HL-60/S4 (cell line): ENCODE measurements at regions not wholly inside any gene's neighbourhood (a gene's known extent, or its start where the extent isn't known, plus 50 kb on each side); places are given as distances from the start of the nearest gene placed in this dataset.
"Not testable (repeated sequence)": the region's sequence is repeated elsewhere in the genome, so short reads cannot be mapped to it uniquely, and the experiment has no call there.

ENCODE experiments used
- in situ Hi-C: fragments of 300-500 bp; cut with MboI; formaldehyde crosslinking; loops from 2 replicates; pipeline ENCODE4 v1.14.3; 2022; ENCODE audit warnings: low sequenced_read_pairs

DNA sequence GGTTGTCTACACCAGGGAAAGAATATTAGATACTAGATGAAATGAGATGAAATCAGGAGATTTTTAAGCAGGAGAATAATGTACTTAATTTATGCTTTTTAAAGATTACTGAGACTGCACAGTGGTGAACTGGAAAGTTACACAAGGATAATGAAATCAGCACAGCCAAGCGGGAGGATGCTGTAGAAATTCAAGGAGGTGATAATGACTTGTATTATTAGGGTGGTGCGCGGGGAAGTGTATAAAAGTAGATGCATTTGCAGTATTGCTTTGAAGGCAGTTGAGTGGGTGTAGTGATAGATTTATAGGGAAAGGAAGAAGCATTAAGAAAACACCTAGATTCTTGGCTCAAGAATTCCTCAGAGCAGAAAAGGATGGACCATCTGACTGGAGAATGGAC lies 359.5 kb upstream of the SPHKAP start:
- in situ Hi-C loops = no loop called here

DNA sequence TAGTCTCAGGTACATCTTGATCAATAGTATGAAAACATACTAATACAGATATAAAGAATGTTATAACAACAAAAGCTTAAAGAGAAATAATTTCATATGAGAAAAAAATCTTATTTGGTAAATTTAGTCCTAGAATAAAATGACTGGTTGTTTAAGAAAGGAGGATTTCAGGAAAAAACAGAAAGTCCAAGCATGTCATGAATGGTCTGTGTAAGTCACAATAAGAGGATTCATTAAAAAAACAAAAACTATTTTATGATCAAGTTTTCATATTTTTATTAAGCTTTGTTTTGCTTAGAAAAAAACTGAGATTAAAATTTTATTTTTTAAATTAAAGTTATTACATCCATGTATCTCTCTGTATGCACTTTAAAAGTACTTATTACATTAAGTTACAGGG lies 353.9 kb upstream of the SPHKAP start:
- in situ Hi-C loops = no loop called here

DNA sequence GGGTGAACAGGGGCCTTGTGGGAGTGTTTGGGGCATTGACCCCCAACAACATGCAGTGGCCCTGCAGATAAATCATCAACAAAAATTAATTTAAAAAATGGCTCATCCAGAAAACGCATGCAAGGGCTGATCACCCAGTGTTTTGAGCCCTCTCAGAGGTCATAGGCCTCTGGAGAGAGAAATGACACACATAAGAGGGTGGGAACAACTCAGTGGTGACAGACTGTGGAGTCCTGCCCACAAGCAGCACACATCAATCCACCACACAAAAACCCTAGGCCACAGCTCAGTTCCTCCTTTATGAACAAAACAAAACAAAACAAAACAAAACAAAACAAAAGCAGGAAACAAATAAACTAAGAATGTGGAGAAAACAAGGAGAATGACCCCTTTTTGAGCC lies 351.7 kb upstream of the SPHKAP start:
- in situ Hi-C loops = no loop called here

DNA sequence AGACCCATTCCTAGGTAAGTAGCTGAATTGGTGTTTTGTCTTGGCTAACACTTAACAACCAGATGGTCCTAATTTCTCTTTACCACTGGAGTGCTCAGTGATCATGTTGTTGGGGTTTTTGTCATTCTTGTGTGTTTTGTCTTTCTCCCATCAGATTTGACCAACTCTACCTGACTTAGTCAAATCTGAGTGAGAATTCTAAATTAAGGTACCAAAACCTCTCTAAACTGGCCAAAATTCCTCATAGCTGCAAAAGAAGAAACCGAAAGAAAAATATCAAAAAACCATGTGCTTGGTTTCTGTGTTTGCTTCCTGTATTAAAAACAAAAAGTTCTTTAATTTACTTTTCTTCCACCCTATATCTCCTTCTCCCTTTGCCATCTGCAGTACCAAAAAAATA lies 350.7 kb upstream of the SPHKAP start:
- in situ Hi-C loops = no loop called here

DNA sequence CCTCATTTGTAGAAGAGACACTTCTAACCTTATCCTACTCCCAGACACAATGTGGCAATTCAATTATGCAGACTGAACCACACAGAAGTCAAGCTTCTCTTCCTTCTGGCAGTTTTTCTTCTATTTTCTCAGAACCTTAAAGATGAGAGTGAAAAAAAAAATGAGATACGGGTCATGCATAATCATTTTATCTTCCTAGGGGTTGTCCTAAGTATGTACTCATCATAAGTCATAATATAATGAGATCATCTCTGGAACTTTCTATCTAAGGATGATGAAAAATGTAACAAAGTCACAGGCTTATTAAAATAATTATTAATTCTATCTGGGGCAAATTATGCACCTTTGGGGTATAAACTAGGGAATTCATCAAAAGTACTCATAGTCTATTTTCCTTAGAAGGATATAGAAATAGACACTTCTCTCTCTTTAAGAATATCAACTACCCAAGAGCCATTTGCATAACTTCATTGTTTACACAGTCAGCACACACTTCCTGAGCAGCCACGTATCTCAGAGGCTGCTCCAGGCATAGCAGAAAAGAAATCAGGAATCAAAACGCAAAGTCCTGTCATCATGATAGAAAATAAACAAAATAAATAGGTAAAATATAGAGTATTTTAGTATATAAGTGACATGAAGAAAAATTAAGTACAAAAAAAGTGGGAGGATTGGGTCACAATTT lies 345.9 kb upstream of the SPHKAP start:
- in situ Hi-C loops = no loop called here

DNA sequence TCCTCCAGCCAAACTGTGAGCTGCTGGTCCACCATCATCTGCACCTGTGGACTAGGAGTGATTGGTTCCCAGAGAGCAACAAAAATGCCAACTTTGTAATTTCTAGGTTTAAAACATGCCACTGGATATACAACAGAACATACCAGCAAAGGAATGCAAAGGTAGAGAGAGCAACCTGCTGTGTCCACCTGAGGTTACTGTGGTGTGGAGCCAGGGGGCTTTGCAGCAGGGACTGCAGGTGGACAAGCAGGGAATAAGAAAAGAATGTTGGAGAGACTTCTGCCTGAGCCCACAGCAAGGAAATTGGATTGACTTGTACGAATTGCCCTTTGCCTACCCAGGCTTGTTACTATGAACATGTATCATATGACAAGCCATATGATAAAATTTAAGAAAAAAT lies 345.2 kb upstream of the SPHKAP start:
- in situ Hi-C loops = no loop called here

DNA sequence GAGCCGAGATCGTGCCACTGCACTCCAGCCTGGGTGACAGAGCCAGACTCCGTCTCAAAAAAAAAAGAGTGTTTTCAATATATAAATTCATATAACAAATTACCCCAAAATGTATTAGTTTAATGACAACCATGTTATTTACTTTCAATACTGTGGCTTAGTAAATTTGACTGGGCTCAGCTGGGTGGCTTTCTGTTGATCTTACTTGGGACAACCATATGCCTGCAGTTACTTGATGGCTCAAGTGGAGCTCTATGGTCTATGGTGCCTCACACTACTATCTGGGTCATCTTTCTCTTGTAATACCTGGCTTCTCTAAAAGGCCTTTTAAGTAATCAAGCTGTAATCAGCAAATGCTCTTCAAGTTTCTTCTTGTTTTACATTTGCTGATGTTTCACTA lies 341.5 kb upstream of the SPHKAP start:
- in situ Hi-C loops = no loop called here

DNA sequence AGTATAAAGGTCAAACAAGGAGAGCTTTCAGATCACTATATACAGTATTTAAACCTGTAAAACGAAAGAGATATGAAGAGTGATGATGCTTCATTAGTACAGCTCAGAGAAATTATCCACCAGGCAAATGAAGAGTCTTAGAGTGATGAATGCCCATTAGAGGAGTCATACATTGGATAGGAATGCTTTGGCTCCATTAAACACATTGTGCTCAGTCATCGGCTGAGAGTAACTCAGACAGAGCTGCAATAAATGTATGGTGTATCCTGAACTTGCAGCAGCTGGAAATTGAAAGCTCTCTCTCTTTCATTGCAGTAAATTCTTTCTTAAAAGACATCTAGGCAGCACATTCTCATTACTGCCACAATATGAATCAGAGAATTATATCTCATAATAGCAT lies 340.8 kb upstream of the SPHKAP start:
- in situ Hi-C loops = no loop called here

DNA sequence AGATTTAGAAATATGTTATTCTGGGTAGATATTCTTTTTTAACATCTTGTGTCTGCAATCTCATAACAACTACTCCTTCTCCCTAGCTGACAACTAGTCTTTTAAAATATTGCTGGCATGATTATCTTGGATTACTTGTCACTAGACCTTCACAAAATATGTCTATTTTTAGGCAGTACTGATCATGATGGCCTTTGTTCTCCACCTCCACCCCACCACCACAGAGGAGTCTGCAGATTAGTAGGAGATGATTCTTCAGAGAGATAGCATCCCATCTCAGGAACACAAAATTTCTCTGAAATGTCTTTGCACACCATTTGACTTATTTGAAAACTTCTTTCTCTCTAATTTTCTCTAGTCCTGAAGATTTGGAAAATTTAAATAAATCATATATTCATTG lies 338.1 kb upstream of the SPHKAP start:
- in situ Hi-C loops = no loop called here

DNA sequence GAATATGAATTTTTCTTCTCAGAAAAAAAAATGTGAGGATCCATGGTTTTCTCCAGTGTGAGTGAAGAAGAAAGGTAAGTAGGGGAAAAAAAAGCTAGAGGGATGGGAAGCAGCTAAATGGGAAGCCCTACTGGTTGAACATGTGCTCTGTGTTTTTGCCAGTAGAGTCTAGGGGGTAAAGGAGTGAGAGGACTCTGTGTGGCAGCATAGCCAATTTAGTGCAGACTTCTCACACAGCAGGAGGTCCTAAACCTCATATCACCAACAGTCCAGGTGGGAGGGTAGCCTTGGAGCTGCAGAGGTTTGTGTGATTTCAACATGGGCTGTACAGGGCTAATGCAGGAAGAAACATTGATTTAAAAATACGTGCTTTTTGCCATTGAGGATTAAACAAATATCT lies 334.5 kb upstream of the SPHKAP start:
- in situ Hi-C loops = no loop called here

DNA sequence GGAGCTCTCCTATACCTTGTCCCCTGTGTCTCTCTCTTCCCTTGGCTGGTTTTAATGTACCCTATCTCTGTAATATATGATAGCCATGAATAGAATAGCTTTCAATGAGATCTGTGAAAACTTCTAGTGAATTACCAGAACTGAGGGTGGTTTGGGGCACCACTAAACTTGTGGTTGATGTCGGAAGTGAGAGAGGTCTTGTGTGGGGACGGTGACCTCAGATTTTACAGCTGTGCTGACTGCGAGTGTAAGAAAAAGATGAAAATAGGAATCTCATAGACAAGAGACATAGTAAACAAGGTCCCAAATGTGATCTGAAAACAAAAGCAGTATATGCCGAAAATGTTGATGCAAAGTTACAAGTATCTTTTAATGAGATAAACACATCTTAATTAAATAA lies 332.0 kb upstream of the SPHKAP start:
- in situ Hi-C loops = not testable (repeated sequence)

DNA sequence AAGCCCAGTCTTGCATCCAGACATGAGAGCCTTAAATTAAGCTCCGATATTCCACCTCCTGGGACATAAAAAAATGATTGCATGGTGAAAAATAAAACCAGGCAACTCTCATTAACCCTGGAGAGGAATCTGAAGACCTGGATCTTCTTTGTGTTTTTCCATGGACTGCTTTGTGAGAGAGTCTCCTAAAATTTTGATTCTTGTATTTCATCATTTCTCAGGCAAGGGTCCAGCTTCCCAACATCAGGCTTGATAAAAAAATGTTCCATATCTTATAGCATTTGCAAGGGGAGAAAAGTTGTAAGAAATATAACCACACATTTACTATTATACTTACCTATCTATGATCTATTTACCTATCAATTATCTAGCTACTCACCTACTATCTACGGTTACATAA lies 327.5 kb upstream of the SPHKAP start:
- in situ Hi-C loops = no loop called here

DNA sequence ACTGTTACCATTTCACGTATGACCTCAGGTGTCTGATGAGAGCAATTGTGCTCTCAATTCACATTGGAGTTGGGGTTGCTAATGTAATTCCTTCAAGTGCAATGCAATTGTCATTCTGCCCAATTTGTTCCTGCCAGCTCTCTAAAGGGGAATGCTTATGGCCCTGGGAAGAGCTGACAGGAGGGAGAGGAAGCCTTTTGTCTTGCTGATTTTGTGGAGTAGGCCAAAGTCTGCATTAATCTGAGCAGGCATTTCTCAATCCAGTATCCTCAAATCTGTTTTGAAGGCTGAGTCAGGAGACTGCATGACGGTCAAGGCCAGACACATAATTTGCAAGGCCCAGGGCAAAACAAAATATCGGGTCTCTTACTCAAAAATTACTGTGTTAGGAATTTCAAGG lies 326.4 kb upstream of the SPHKAP start:
- in situ Hi-C loops = no loop called here

DNA sequence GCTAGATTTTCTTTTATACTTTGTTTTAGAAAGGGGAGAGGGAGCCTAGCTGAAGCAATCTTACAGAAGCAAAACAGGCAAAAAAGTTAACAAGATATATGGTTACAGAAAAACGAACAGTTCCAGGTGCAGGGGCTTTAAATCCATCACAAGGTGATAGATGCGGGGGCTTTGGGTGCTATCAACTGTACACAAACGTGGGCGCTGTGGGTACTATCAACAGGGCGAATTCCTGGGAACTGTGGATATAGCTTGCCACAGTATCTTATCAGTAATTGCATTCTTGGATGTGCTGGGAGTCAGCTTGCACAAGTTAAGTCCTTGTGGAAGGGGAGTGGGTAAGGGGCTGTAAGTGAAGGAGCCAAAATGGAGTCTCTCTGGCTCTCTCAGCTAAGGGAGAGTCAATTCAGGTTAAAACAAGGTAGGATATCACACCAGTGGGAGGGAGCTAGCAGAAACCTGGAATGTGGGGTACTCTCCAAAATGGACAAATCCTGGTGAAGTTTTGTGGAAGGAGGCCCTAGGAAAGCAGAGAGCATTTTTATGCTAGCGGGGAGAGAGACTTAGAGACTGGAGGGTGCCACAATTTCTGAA lies 325.8 kb upstream of the SPHKAP start:
- in situ Hi-C loops = no loop called here

DNA sequence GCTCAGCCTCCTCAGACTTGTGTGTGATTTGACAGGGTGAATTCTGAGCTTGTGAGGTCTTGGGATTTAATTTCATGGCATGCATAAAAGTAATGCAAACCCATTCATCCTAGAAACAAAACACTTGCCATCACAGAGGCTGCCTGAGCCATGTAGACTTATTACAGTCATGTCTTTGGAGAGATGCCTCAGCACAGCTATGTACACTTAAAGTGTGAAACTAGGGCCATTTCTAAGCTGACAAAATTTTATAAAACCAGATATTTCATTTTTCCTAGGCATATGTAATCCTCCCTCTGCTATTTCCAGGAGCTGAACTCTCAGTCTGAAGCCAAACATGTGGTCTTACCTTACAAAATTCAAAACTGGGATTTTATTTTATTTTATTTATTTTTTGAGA lies 322.2 kb upstream of the SPHKAP start:
- in situ Hi-C loops = no loop called here

DNA sequence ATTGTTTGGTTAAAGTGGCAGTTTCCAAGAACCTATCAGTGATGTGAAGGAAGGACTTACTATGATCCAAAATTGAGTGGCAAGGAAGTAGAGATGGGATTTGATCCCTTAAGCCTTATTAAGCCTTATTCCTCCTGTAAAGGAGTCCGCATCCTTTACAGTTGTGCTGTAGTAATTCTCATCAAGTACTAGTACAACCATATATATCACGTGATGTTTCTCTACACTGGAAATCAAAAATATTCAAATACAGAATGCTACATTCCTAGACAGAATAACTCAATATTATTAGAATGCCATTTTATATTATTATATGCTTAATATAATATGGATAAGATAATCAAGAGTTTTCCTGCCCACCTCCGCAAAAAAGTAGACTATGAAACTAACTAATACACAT lies 312.4 kb upstream of the SPHKAP start:
- in situ Hi-C loops = loop anchor here (25.0 kb wide), 1 partner anchor 557 kb away; no protein-coding TSS in a partner anchor

DNA sequence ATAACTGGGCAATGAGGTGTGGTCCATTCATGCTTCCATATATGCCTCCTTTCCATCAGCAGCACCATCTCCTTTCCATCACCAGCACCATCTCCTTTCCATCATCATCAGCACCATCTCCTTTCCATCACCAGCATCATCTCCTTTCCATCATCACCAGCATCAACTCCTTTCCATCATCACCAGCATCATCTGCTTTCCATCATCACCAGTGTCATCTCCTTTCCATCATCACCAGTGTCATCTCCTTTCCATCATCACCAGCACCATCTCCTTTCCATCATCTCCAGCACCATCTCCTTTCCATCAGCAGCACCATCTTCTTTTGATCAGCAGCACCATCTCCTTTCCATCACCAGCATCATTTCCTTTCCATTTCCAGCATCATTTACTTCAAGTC lies 297.5 kb upstream of the SPHKAP start:
- in situ Hi-C loops = loop anchor here (25.0 kb wide), 1 partner anchor 542 kb away; no protein-coding TSS in a partner anchor

DNA sequence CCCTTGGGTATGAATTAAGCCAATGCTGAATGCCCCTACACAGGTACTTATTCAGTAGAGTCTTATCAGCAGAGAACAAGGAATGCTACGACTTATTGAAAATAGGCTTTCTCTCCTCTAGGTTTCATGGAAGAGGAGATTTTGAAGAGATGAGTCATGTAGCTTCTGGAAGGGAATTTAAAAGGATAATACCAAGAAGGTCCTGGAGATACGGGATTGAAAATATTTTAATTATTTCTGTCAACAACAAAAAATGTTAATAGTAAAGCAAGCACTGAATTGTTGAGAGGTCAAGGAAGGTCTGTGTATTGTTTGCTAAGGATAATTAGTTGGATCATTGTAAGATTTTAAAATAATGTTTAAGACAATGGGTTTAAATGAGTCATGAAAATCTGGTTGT lies 293.0 kb upstream of the SPHKAP start:
- in situ Hi-C loops = no loop called here

DNA sequence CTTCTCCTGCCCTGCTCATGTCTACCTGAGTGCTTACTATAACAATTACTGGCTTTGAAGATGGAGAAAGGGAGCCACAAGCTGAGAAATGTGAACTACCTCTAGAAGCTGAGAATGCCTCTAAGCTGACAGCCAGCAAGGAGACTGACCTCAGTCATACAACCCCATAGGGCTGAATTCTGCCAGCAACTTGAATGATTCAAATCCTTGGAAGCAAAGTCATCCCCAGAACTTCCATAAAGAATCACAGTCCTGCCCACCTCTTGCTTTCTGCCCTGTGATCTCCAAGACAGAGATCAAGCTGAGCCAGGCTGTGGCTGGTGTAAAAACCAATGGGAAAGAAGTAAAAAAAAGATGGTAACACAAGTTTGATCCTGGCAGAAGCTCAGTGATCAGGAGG lies 288.2 kb upstream of the SPHKAP start:
- in situ Hi-C loops = no loop called here

DNA sequence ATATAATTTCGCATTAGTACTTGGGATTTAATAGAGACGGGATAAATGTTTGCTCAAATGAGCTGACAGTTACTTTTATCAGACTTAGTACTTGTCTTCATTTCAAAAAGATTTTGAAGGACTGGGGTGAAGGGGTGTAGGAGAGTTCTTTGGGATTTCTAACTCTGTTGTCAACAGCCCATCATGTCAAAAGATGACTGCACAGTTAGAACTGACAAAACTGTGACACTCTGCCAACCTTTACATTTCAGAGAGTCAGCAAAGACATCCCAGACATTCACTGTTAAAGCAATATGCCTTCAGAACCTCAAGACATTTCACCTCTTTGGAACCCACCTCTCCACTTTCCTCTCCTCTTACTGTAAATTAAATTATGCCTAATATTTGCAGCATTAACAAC lies 285.4 kb upstream of the SPHKAP start:
- in situ Hi-C loops = no loop called here

DNA sequence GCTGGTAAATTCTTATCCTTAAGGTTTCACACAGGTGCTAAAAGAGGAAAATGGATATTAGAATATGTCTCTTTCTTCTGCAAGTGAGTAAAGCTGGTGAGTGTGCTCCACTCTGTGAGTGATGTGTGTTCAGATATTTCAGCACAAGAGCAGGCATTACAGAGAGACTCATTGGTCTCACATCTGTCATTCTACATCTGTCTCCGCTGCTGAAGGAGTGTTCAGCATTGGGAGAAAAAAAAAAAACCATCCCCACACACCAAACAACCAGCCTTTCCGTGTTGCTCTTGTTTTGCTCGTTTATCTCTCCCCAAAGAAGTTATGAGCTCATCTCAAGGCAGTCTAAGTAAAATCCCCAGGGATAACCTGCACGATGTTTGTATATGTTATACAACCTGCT lies 283.9 kb upstream of the SPHKAP start:
- in situ Hi-C loops = no loop called here

DNA sequence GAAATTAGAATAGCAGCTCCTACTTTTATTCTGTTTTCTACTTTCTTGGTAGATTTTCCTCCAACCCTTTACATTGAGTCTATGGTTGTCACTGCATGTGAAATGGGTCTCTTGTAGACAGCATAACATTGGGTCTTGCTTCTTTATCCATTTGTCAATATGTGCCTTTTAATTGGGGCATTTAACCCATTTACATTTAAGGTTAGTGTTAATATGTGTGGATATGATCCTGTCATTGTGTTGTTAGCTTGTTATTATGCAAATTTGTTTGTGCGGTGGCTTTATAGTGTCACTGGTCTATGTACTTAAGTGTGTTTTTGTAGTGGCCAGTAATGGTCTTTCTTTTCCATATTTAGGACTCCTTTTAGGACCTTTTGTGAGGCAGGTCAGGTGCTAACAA lies 276.9 kb upstream of the SPHKAP start:
- in situ Hi-C loops = no loop called here
